ENCODE measurements at regions not wholly inside any gene's neighbourhood (a gene's known extent, or its start where the extent isn't known, plus 50 kb on each side); places are given as distances from the start of the nearest gene placed in this dataset.

DNA sequence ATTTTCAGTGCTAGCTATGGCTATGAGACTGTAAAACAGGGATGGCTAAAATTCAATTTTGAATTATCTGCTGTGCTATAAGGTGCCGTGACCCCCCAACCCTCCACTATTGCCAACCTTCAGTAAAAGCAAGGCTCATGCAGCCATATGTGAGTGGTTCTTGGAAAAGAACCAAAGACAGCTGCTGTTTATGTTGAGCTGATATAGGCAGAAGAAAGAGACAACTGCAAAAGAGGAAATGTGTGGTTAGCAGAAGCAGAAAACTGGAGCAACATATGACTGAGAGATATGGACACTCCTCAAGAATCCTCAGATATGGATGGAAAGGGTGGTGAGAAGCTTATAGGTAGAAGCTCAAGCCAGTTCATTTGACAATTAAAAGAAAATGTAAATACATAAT is 200.3 kb downstream of the TLE1 start:
- no peak for DNase-seq (ENCODE audit: low read depth in 2 of 2)

DNA sequence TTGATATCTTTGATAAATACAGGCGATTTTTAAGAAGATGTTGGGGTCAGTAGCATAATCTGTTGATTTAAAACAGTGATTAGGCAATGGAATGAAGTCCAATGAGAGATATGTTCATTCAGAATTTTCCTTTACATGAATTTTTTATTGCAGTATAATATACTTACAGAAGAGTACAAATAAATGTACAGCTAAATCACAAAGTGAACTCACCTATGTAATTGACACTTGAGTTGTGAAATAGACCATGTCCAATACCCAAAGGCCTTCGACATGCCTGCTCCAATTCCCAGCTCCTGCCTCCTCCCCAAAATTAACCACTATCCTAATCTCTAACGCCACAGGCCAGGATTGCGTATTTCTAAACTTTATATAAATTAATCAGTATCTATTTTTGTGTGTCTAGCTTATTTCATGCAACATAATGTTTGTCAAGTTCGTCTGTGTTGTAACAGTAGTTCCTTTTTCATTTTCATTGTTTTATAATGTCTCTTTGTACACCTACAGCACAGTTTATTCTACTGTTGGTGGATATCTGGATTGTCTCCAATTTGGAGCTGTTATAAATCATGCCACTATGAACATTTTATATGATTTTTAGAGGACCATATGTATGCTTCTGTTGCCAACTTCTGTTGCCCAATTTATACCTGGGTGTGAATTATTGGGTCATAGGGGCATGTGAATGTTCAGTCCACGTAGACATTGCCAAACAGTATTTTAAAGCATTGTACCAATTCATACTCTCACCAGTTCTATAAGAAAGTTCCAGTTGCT is 208.3 kb downstream of the TLE1 start:
- no peak for DNase-seq (ENCODE audit: low read depth in 2 of 2)

DNA sequence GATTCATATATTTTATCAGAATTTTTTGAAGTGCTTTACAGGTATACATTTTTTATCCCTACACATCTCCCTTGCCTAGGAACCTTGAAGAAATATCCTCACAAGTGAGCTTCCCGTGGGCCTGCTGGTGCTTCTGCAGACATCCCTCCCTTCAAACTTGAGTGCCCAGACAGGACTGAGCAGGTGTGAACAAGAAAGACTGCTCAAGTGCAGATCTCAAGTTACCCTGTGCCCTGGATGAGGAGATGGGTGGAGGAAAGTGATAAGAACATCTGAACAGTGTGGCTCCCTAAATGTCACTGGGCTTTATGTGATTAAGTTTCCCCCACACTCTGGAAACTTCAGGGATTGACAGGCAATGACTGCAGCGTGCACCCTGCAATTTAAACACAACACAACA is 209.8 kb downstream of the TLE1 start:
- no peak for DNase-seq (ENCODE audit: low read depth in 2 of 2)

DNA sequence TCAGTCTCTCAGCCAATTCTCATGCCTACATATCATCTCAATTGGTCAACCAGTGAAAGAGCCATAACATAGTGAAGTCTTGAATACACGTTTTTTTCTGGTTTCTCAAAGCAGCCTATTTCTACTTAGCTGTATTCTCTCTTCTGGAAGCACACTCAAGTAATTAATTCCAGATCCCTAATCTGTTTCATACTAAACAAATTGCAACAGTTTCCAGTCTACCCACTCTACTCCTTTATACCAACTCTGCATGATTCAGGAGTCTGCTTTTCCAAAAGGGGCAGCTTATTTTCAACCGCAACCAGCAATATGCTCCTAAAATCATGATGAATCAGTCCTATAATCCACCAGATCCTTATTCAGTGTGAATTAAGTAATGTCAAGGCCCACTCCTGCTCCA is 211.7 kb downstream of the TLE1 start:
- no peak for DNase-seq (ENCODE audit: low read depth in 2 of 2)

DNA sequence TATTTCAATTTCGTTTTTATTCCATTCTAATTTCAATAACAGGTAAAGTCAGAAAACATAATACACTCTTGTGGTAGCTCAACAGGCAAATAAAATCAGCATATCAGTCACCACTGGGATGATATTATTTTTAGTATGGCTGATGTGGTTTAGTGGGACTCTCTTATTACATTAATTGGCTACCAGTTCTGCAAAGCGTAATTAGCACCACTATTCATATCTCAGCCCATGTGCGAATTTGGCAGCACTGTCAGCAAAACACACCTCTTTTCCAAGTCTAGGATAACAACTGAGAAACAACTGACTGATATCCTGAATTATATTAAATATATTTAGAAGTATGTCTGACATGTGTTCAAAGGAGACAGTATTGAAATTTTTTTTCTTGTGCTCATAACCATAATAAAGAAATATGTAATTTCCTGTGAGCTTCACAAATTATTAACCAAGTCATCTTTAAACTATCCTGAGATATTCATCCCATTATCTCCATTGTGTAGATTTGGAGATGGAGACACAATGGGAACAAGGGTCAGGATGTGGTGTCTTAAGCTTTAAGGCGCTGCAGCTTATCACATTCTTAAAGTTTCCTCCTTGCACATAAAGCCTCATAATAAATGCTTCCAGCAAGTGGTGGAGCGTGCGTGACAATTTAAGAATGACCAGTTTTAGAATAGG is 212.4 kb downstream of the TLE1 start:
- no peak for DNase-seq (ENCODE audit: low read depth in 2 of 2)

DNA sequence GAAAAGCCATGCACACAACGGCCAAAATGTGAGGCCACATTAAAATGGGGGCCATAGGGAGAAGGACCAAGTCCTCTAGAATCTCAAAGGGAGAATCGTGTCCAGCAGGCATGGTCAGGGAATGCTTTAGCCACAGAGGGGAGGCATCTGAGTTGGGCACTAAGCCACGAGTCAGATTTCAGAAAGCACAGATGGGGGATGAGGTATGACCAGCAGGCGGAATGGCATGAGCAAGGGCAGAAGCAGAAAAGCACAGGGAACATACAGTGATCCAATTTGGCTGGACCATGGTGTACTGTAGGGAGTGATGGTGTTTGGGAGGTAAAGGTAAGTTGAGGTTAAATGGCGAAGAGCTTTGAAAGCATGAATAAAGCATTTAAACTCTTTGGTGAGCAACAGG is 214.6 kb downstream of the TLE1 start:
- DNase-seq (ENCODE audit: low read depth in 2 of 2), result no peak

DNA sequence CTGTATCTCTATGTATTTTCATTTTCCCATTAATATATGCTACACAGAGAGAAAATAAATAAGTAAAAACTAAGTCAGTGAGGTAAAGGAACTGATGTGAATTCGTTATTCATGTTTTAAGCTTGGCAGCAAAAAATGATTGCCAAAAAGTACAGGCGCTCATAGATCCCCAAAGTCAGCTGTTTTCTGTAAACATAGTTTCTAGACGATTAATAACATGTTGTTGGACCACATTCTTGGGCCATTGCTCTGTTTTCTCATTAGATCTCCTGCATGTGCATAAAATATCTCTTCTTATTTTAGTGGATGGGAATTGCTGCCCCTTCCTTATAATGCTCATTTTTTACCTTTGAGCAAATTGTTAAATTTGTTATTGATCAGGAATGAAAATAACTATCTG is 215.2 kb downstream of the TLE1 start:
- DNase-seq (ENCODE audit: low read depth in 2 of 2), result no peak

DNA sequence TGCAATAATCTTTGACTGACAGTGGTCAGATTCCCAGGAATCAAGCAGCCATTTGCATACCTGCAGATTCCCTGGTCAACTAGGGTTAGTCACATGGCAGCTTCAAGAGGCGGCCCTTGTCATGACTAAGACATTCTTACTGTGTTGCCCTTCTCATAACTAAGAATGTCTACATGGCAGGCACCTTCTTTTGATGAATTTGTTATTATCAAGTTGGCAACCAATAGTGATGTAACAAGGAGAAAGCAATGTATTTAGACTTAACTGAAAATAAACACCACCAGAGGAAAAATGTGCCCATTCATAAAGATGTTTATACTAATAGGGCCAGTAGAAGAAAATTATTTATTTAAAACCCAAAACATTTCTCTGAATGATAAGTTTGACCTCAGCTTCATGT is 215.6 kb downstream of the TLE1 start:
- no peak for DNase-seq (ENCODE audit: low read depth in 2 of 2)

DNA sequence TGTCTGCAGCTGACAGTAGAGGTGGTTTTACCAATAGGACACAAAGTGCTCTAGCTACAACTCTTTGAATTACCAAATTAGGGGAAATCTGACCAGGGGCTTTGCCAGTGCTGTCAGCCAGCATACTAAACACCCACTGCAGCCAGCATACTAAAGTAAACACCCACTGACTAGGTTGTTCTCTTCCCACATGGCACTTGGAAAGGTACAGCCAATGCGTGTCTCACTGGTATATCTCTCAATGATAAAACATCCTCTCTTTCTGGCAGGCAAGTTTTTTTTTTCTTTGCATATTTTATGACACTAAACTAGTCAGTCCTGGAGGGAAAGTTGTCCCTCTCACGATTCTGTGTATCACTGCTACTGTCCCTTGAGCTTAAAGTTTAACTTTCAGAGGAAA is 216.1 kb downstream of the TLE1 start:
- DNase-seq (ENCODE audit: low read depth in 2 of 2), result no peak

DNA sequence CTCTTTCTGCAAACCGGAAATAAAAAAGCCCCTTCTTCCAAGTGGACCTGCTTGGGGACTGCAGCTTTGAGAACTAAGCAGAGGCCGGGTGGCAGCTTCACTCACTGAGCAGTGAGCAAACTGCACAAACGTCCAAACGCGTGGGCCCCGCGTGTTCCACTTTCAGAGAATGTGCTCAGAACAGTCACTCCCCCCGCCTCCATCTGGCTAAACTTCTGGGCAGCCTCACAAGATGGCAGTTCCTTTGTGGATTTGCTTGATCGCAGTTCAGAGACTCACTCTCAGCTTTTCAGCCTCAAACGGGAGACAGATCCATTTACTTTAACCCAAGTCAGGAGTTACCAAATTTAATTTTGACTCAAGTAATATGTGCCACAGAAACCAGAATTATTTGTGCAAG is 216.6 kb downstream of the TLE1 start:
- DNase-seq (ENCODE audit: low read depth in 2 of 2), result no peak

DNA sequence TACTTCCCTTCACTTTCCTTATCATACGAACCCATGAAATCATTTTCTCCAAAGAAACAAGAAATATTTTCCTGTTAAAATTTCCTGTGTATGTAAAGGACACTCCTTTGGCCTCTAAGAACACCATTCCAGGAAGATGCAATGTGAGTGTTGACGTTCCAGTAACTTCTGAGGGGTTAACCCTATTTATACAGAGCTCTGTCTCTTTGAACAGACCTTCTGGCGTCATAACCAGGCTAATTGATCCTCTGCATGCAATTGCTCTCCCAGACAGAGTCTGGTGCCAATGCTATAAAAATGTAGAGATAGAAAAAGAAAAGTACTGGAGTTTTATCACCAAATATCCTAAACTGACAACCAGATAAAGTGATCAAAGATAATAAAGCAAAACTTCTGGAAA is 218.5 kb downstream of the TLE1 start:
- DNase-seq (ENCODE audit: low read depth in 2 of 2), result no peak

DNA sequence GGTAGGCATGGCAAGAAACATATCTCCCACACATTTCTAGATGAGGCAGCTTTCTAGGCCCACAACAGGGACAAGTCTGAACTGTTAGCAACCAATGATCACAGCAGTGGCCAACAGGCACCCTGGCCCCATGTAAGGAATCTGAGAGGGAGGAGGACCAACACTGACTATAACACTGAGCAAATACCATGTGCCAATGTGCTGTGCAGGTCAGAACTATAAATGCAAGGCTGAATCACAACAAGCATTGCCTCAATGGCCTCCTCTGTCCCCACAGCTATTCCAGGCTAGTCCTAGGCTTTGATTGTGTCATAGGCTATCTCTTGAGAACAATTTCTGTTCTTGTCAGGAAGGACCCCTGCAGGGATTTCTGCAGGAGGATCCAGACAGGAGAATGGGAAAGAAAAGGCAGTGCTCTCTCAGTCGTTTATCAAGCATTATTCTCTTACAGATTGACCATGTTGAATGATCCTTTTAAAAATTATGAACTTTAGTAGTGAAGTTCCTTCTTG is 221.2 kb downstream of the TLE1 start:
- no peak for DNase-seq (ENCODE audit: low read depth in 2 of 2)

DNA sequence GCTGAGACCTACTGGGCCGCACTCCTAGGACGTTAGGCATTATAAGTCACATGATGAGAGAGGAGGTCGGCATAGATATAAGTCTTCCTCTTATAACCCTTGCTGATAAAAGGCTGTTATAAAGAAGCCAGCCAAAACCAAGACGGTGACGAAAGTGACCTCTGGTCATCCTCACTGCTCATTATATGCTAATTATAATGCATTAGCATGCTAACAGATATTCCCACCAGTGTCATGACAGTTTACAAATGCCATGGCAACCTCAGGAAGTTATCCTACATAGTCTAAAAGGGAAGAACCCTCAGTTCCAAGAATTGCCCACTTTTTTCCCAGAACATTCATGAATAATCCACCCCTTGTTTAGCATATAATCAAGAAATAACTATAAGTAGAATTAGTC is 222.4 kb downstream of the TLE1 start:
- DNase-seq (ENCODE audit: low read depth in 2 of 2), result no peak

DNA sequence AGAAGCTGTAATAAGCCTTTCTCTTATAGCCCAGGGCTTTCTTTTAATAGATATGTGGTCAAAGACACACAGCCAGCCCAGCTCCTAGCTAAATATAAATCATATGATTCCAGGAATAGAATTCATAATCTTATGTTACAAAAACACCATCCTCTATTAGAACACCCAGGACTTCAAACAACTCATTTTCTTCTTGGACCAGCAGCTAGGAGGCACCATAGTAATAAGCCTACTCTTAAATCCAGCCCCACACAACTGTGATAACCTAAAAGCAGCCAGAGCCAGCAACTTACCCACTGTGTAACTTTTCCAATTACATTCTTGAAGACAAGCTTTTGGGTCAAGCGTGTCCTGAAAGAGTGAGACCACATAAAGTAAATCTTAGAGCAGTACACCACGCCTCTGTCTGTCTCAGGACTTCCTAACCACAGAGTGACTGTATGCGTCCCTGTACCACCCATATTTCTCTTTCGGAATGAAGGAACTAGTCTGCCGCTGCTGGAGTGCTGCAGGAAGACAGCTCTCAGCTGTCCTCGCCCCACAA is 223.8 kb downstream of the TLE1 start:
- DNase-seq (ENCODE audit: low read depth in 2 of 2), result no peak

DNA sequence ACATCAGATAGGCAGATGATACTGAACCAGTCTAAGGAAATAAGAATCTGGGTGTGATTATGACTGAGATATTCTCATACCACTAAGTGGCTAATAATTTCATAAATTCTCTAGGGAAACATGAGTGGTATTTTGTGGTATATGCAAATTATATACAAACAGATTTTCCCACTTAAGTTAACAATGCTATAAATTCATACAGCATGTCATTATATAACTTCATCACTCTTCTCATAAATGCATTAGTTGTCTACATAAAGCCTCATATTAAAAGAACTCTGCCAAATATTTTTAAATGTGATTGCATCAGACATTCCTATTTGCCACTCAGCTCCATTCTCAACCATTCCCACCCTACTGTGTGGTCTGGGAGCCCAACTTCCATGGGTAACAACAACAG is 226.5 kb downstream of the TLE1 start:
- DNase-seq (ENCODE audit: low read depth in 2 of 2), result no peak

DNA sequence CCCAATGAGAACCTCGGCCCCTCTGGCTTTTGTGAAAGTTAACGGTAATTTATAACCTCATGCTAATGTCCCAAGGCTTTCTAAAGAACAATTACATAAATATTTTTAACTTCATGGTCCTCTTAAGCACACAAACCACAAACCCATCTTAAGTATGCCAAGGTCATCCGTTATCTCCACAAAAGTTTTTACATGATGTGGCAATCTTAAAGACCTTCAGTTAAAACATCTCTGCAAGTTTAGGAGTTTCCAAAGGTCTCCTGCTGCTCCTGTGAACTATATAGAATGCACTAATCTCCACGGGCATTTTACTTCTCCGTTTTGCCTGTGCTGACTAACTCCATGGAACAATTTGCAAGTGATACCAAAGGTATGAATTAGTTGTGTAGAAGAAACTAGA is 228.2 kb downstream of the TLE1 start:
- DNase-seq (ENCODE audit: low read depth in 2 of 2), result no peak

DNA sequence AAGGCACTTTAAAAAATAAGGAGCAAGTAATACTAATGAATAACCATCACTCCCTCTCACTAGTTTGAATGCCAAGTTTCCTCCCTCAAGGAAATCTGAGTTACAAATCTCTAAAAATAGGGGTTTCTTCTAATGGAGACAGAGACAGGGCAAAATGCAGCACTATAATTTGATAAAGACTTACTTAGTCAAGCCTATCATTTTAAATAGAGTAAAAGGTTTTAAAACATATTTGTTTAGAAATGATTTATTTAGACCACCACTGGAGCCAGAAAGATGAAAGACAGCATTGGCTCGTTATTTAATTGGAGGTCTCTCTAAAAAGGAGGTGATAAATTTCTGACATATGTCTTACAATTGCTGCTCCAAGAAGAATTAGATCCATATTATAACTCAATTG is 228.7 kb downstream of the TLE1 start:
- no peak for DNase-seq (ENCODE audit: low read depth in 2 of 2)

DNA sequence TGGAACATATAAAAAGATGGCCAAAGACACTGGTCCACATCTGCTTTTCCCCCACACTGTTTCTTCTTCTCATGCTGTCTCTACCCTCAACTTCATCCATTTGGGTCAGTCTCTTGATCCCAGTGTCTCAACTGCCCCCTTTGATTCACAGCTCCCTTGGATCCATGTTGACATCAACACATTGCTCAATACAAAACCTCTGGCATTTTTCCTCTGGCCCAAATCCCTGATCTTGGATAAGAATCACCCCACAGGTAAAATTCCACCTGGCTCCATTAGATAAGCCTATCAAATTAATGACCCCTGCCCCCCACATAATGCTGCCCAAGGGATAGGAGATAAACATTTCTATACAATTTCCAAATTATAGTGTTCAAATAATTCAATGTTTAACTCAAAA is 229.8 kb downstream of the TLE1 start:
- no peak for DNase-seq (ENCODE audit: low read depth in 2 of 2)

DNA sequence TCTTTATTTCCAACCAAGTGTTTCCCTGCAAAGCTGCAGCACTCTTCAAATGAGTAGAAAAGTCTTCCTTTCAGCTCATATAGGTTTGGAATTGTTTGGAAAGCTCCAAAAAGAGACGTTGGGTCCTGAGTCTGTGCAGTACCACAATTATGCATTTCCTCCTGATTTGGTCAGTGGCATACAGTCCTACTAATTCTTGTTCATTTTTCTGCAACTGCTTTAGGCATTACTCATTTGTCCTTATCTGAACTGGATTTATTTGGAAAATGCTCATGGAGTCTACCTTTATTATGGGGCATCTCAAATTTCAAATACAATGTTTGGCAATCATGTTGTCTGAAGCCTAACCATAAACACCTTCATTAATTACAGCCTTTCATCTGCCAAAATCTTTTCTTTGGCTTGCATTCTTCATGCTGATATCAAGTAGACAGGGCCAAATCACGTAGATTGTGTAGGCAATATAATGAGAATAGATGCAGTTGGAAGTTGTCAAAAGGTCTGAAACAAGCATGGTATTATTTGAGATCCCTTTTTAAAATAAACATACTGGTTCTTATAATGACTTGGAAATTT is 232.8 kb downstream of the TLE1 start:
- no peak for DNase-seq (ENCODE audit: low read depth in 2 of 2)

DNA sequence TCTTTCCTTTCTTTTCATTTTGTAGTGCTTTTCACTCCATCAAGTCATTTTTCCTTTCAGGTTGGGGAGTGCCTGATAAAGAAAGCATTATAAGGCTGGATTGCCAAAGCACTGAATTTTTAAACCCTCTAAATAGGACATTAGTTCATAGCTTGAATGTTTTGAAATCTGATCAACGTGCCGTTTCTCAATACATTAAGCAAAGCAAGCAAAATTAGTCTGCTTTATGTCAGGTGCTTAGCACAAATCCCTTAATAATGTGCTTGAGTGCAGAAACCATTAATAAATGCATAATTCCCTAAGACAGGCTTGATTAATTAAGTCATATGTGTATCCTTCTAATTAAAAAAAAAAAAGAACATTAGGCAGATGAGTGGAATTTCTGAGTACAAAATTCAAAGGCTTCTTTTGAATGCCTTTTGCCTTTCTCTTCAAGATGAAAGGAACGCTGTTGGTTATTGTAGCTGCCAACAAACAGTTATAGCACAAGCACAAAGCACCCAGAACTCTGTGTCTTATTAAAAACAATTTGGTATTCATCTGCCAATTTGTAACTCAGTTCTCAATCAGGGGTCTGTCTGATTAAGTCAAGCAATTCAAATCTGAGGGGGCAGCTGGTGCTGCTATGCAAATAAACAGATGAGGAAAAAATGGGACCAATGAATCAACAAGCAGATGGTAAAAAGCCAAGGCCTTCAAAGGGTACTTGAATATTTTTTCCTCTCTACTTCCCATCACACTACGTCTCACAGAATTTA is 233.7 kb downstream of the TLE1 start:
- no peak for DNase-seq (ENCODE audit: low read depth in 2 of 2)

DNA sequence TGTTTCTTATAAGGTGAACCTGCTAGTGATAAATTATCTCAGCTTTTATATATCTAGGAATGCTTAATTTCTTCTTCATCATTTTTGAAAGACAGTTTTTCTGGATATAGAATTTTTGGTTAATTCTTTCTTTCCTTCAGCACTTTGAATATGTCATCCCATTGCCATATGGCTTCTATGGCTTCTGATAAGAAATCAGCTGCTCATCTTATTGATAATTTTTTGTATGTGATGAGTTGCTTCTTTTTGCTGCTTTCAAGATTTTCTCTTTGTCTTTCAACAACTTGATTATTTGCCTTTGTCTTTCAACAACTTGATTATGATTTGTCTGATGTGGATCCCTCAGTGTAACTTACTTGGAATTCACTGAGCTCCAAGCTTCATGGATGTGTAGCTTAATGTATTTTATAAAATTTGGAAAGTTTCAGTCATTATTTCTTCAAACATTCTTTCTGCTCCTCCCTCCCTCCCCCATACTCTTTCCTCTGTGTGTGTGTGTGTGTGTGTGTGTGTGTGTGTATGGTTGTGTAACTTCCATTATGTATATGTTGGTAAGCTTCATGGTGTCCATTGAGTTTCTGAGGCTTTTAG is 243.9 kb downstream of the TLE1 start:
- DNase-seq (ENCODE audit: low read depth in 2 of 2), result no peak

DNA sequence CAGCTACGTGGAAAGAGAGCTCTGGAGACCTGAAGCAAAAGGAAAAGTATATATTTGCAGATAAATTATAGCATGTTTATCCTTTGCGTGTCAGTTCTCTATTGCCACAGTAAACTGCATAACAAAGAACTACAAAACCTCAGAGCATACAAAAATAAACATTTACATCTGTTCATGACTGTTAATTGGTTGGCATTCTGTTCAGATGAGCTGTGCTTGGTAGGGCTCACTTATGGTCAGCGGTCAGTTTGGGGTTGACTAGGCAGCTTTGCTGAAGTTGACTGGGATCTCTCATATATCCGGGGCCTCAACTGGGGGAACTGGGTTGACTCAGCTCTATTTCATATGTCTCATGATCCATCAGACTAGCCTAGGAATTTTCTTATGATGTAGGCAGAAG is 257.7 kb downstream of the TLE1 start:
- DNase-seq (ENCODE audit: low read depth in 2 of 2), result no peak

Data from stimulated activated CD8-positive, alpha-beta memory T cell treated with anti-CD3 and anti-CD28 coated beads, Interleukin-7, amount 100 ng/mL, for 4 hours (primary cell).